Femur (tissue), 1 donor: ENCODE measurements at regions not wholly inside any gene's neighbourhood (a gene's known extent, or its start where the extent isn't known, plus 50 kb on each side); places are given as distances from the start of the nearest gene placed in this dataset.
"Not testable (repeated sequence)": the region's sequence is repeated elsewhere in the genome, so short reads cannot be mapped to it uniquely, and the experiment has no call there.

Source experiments
- DNase-seq: peaks from one replicate; pipeline ENCODE4 v3.0.0-alpha.2; 2017

- no peak for DNase-seq
Measured at GRCh38 chr15:87576486-87577176, 679.9 kb downstream of the NTRK3 start.

- DNase-seq: no peak
Measured at GRCh38 chr15:87575896-87576473, 680.6 kb downstream of the NTRK3 start.

- DNase-seq: no peak
Measured at GRCh38 chr15:87573534-87573933, 683.0 kb downstream of the NTRK3 start.

GRCh38 chr15:87573039-87573438, 683.5 kb downstream of the NTRK3 start:
- no peak for DNase-seq

- no peak for DNase-seq
Measured at GRCh38 chr15:87572381-87572910, 684.1 kb downstream of the NTRK3 start.

GRCh38 chr15:87570206-87570605, 686.3 kb downstream of the NTRK3 start:
- no peak for DNase-seq

GRCh38 chr15:87569581-87569980, 687.0 kb downstream of the NTRK3 start:
- DNase-seq: no peak

GRCh38 chr15:87567406-87568030, 689.0 kb downstream of the NTRK3 start:
- peak; percentile 31 for DNase-seq

- DNase-seq: no peak
Measured at GRCh38 chr15:87566236-87566635, 690.3 kb downstream of the NTRK3 start.

- no peak for DNase-seq
Measured at GRCh38 chr15:87564681-87565080, 691.9 kb downstream of the NTRK3 start.

GRCh38 chr15:87563869-87564268, 692.7 kb downstream of the NTRK3 start:
- no peak for DNase-seq

- no peak for DNase-seq
Measured at GRCh38 chr15:87562203-87562602, 694.3 kb downstream of the NTRK3 start.

GRCh38 chr15:87561641-87562040, 694.9 kb downstream of the NTRK3 start:
- no peak for DNase-seq

- DNase-seq: no peak
Measured at GRCh38 chr15:87557881-87558280, 698.7 kb downstream of the NTRK3 start.

- no peak for DNase-seq
Measured at GRCh38 chr15:87556886-87557285, 699.7 kb downstream of the NTRK3 start.

- DNase-seq: no peak
Measured at GRCh38 chr15:87549860-87550259, 706.7 kb downstream of the NTRK3 start.

- DNase-seq: no peak
Measured at GRCh38 chr15:87549296-87549695, 707.2 kb downstream of the NTRK3 start.

- not testable (repeated sequence) for DNase-seq
Measured at GRCh38 chr15:87548590-87548989, 707.9 kb downstream of the NTRK3 start.

GRCh38 chr15:87547470-87548181, 708.9 kb downstream of the NTRK3 start:
- no peak for DNase-seq

- no peak for DNase-seq
Measured at GRCh38 chr15:87538327-87538834, 718.2 kb downstream of the NTRK3 start.

GRCh38 chr15:87537295-87537694, 719.2 kb downstream of the NTRK3 start:
- DNase-seq: no peak

- not testable (repeated sequence) for DNase-seq
Measured at GRCh38 chr15:87533637-87534036, 722.9 kb downstream of the NTRK3 start.

GRCh38 chr15:87528873-87529272, 727.7 kb downstream of the NTRK3 start:
- no peak for DNase-seq
